OCI-LY7 (cell line): ENCODE measurements at regions not wholly inside any gene's neighbourhood (a gene's known extent, or its start where the extent isn't known, plus 50 kb on each side); places are given as distances from the start of the nearest gene placed in this dataset.

Experiments used
- CTCF ChIP-seq: fragments of 200-600 bp; sonication (generic); conservative IDR thresholded peaks from 2 replicates; pipeline ENCODE4 v1.5.1; 2014; ENCODE audit warnings: mild to moderate bottlenecking, antibody characterized with exemption, low read length, moderate library complexity, mixed read lengths
- EZH2phosphoT487 ChIP-seq: fragments of 200-600 bp; sonication (generic); IDR thresholded peaks from 2 replicates; pipeline ENCODE4 v1.6.1; 2018; ENCODE audit warnings: low read depth, borderline replicate concordance, mild to moderate bottlenecking, mixed run types, antibody characterized with exemption, low read length, moderate library complexity, mixed read lengths

- TF ChIP-seq CTCF (no peak), EZH2phosphoT487 (no peak)
Measured at GRCh38 chr1:14320518-14320917, 278.0 kb upstream of the KAZN start.
